ENCODE measurements at regions not wholly inside any gene's neighbourhood (a gene's known extent, or its start where the extent isn't known, plus 50 kb on each side); places are given as distances from the start of the nearest gene placed in this dataset.
A peak's percentile ranks its signal among the peaks of the same experiment; 100 is the strongest.
"Not testable (repeated sequence)": the region's sequence is repeated elsewhere in the genome, so short reads cannot be mapped to it uniquely, and the experiment has no call there.

DNA sequence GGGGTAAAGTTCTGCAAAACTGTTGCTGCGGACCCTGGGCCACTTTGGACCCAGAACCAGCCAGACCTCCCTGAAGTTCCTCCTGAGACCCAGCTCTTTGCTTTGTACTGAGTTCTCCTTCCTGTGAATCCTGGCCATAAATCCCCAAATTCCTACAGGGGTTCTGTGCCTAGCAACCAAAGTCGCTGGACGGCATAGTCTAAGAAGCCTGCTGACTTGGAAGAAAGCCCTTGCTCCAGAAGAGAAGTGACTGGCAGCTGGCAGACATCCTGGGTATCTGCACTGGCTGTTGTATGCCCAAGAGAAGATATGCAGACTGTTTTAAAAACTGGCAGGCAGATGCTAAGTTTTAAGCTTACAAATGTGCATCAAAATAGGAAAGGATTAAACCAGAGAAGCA, 99.9 kb upstream of the SLC24A4 start:
- no peak for DNase-seq (ENCODE audit: low read depth)

- DNase-seq (ENCODE audit: low read depth) = no peak
These were observed 98.5 kb upstream of the SLC24A4 start for GRCh38 chr14:92224358-92224954.

GRCh38 chr14:92225731-92226130, 97.2 kb upstream of the SLC24A4 start:
- DNase-seq (ENCODE audit: low read depth) = no peak

GRCh38 chr14:92226166-92226565, 96.8 kb upstream of the SLC24A4 start:
- not testable (repeated sequence) for DNase-seq (ENCODE audit: low read depth)

DNA sequence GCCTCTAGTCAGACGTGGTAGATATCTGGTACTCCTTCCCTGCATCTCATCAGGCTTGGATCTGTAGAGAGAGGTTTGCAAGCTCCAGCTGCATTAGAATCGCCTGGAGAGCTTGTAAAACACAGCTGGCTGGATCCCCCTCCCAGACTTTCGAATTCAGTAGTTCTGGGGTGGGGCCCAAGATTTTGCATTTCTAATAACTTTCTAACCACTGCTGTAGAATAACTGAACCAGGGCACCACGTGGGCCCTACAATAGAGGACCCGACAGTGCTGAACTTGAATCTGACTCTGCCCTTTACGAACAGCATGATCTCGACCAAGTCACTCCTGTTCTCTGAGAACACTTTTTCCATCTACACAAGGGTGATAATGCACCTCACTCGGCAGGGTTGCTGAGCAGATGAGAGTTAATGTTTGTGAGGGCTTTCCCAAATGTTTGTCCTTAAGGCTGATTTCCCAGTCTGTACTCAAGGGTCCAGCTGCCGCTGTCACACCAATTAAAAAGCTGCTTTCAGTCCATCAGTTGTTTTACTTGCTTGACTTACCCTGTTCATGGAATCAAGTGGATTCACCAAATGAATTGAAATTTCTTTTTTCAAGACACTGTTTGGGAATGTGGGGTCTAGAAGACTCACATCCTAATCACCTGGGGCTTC, 86.6 kb upstream of the SLC24A4 start:
- DNase-seq (ENCODE audit: low read depth) = no peak

- no peak for DNase-seq (ENCODE audit: low read depth)
These were observed 82.3 kb upstream of the SLC24A4 start for GRCh38 chr14:92240658-92241057.

GRCh38 chr14:92241966-92242595, 80.9 kb upstream of the SLC24A4 start:
- no peak for DNase-seq (ENCODE audit: low read depth)

DNA sequence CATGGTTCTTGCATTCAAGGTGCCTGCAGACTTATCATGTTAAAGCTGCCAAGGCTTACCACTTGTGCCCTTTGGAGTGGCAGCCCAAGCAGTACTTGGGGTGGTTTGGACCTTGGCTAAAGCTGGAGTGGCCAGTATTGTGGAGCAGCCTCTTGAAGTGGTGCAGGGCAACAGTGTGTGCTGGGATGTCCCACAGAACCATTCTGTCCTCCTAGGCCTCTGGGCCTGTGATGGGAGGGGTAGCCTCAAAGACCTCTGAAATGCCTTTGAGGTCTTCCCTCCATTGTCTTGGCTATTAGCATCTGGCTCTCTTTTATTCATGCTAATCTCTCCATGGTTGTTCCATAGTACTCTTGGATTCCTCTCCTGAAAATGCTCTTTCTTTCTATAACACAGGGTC, 78.2 kb upstream of the SLC24A4 start:
- DNase-seq (ENCODE audit: low read depth) = no peak

- DNase-seq (ENCODE audit: low read depth) = no peak
These were observed 75.6 kb upstream of the SLC24A4 start for GRCh38 chr14:92247341-92247740.

DNA sequence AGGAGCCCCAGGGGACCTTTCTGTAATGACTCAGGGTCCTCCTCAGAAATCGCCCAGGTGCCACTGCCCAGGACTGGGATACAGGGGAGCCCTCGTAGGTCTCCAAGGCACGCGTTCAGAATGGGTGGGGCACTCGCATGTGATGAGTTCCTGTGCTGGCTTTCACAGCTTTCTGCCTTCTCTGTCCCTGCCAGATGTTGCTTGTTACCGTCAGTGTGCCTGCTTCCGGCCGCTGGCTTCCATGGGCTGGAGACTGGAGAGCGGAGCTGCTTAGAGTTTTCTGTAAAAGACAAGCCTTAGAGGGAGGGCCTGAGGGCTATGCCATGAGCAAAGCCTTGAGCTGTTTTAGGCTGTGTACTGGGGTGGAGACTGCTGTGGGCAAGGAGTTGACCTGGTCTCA, 75.0 kb upstream of the SLC24A4 start:
- DNase-seq (ENCODE audit: low read depth) = no peak

DNA sequence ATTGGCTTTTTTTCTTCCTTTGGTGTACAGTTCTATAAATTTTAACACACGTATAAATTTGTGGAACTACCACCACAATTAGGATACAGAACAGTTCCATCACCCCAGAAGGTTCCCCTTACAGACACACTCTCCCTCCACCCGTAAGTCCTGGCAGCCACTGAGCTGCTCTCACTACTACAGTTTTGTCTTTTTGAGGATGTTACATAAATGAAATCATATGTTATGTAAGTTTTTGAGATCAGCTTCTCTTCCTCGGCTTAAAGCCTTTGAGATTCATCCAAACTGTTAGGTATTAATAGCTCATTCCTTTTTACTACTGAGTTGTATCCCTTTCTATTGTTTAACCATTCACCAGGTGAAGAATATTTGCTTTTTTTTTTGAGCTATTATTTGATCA, 74.3 kb upstream of the SLC24A4 start:
- DNase-seq (ENCODE audit: low read depth) = no peak

DNA sequence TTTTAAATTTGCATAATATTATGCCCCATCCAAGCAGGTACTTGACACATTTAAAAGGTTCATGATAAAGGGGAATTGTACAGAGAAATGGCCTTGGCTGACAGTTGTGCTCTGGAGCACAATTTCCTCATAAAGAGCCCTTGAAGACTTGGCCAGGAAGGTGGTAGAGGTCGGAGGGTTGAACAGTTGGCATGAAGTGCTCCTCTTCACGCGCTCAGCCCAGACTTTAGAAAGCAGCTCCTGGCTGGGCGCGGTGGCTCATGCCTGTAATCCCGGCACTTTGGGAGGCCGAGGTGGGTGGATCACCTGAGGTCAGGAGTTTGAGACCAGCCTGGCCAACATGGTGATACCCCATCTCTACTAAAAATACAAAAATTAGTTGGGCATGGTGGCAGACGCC, 72.6 kb upstream of the SLC24A4 start:
- not testable (repeated sequence) for DNase-seq (ENCODE audit: low read depth)

- no peak for DNase-seq (ENCODE audit: low read depth)
These were observed 70.6 kb upstream of the SLC24A4 start for GRCh38 chr14:92252323-92252722.

DNA sequence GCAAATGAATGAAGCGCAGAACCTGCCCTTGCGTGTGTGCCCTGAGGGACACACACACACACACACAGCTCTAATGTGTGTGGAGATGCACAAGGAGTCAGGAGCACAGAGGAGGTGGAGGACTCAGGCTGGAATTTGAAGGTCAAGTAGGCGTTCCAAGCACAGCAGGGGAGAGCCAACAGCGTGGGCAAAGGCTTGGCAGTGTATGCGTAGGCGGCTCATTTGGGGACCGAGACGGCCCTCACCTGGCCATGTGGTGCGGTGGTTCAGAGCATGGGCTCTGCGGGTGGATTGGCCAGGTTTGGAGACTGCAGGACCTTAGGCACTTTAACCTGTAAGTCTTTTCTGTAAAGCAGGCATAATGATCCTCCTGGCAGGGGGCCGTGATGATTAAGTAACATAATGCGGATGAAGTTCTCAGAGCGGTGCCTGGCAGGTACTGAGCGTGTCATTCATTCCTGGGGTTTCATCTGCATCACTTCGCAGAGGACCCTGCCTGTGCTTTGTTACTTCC, 69.5 kb upstream of the SLC24A4 start:
- DNase-seq (ENCODE audit: low read depth) = no peak

GRCh38 chr14:92254786-92255185, 68.2 kb upstream of the SLC24A4 start:
- peak; percentile 6 for DNase-seq (ENCODE audit: low read depth)

GRCh38 chr14:92258934-92259333, 64.0 kb upstream of the SLC24A4 start:
- no peak for DNase-seq (ENCODE audit: low read depth)

- no peak for DNase-seq (ENCODE audit: low read depth)
These were observed 63.2 kb upstream of the SLC24A4 start for GRCh38 chr14:92259613-92260357.

- no peak for DNase-seq (ENCODE audit: low read depth)
These were observed 59.3 kb upstream of the SLC24A4 start for GRCh38 chr14:92263681-92264080.

- no peak for DNase-seq (ENCODE audit: low read depth)
These were observed 58.8 kb upstream of the SLC24A4 start for GRCh38 chr14:92264195-92264594.

GRCh38 chr14:92266216-92266615, 56.7 kb upstream of the SLC24A4 start:
- DNase-seq (ENCODE audit: low read depth) = no peak
